ENCODE measurements at regions not wholly inside any gene's neighbourhood (a gene's known extent, or its start where the extent isn't known, plus 50 kb on each side); places are given as distances from the start of the nearest gene placed in this dataset.

- no peak for DNase-seq (ENCODE audit: low read depth)
These were observed 258.3 kb downstream of the GADD45G start for GRCh38 chr9:89863141-89863540.

DNA sequence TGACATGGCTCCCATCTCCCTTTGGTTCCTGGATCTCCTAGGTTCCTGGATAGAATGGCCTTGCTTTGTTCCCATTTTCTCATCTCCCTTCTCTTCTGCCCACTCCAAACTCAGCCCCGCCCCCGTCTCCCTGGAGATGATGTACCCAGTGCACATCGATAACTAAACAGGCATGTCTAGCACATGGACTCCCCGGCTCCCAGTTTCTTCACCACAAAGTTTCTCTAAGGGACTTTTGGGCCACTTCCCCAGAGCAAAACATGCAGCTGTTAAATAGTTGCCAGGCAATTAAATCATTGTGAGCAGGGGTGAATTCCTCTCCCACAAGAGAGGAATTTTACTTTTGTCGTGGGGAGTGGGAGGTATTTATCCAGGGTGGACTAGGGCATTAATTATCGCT is 259.0 kb downstream of the GADD45G start:
- DNase-seq (ENCODE audit: low read depth): no peak

DNA sequence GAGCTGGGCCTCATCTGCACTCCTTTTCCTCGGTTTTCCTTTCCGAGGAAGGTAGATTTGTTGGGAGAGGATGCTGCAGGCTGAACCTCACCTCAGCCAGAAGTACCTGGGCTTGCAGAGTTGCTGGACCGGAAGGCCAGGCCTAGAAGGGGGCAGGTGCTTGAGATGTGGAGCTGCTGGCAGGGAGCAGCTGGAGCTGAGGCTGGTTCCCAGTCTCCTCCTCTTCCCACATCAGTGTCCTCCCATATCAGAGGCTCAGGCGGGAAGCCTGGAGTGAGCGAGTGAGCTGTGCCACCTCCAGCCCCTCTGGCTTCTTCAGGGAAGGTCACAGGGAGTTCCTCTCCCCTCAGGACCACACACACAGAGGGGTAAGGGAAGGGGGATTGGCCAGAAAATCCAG is 259.4 kb downstream of the GADD45G start:
- no peak for DNase-seq (ENCODE audit: low read depth)

- DNase-seq (ENCODE audit: low read depth): no peak
These were observed 259.9 kb downstream of the GADD45G start for GRCh38 chr9:89864731-89865130.

DNA sequence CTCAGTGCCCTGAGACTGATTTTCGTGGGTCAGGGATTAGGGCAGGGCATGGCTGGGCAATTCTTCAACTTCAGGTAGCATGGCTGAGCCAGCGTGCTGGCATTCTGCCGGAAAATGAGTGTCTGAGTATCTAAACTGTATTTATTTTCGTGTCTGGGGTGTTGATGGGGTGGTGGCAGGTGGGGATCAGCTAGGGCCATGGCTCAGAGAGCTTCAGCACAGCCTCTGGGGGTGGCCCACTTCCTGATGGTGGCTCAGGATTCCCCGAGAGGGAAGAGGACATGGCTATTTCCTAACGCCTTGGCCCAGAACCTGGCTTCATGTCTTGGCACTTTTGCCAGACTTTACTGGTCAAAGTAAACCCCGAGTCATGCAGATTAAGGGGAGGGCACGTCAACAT is 260.5 kb downstream of the GADD45G start:
- DNase-seq (ENCODE audit: low read depth): no peak

GRCh38 chr9:89865981-89866380 is 261.2 kb downstream of the GADD45G start:
- DNase-seq (ENCODE audit: low read depth): no peak

GRCh38 chr9:89866701-89867100 is 261.9 kb downstream of the GADD45G start:
- DNase-seq (ENCODE audit: low read depth): no peak

GRCh38 chr9:89868100-89868499 is 263.3 kb downstream of the GADD45G start:
- no peak for DNase-seq (ENCODE audit: low read depth)

DNA sequence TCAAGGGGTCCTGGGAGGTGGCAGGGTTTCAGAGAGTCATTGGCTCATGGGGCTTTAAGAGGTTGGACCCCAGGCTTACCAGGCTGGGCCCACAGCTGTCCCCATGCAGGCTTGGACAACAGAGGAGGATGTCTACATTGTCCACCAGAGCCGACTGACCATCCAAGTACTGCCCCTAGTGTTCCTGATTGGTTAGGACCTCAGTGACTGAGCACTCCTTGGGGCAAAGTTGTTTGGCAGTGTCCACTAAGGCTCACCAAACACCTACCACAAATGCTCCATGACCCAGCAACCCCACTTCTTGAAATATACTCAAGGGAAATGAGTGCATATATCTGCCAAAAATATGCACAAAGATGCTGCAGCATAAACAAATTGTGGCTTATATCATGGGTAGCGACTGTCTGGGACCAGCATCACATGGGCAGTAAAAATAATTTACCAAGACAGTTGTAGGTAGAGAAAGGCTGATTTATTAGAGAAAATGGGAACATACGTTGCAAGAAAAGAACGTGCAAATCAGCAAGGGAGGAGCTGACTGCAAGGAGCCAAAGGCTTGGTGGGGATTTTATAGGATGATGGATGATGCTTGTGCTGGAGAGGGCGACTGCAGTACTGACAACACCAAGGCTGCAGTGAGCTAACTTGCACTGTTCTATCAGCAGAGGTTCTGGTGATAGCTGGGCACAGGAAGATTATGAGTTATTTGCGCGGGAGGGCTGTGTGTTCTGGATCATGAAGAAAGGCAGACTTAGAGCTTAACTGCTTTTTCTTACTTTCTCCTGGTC is 265.2 kb downstream of the GADD45G start:
- DNase-seq (ENCODE audit: low read depth): no peak

GRCh38 chr9:89871871-89872331 is 267.1 kb downstream of the GADD45G start:
- DNase-seq (ENCODE audit: low read depth): no peak

- DNase-seq (ENCODE audit: low read depth): no peak
These were observed 267.7 kb downstream of the GADD45G start for GRCh38 chr9:89872426-89872912.

DNA sequence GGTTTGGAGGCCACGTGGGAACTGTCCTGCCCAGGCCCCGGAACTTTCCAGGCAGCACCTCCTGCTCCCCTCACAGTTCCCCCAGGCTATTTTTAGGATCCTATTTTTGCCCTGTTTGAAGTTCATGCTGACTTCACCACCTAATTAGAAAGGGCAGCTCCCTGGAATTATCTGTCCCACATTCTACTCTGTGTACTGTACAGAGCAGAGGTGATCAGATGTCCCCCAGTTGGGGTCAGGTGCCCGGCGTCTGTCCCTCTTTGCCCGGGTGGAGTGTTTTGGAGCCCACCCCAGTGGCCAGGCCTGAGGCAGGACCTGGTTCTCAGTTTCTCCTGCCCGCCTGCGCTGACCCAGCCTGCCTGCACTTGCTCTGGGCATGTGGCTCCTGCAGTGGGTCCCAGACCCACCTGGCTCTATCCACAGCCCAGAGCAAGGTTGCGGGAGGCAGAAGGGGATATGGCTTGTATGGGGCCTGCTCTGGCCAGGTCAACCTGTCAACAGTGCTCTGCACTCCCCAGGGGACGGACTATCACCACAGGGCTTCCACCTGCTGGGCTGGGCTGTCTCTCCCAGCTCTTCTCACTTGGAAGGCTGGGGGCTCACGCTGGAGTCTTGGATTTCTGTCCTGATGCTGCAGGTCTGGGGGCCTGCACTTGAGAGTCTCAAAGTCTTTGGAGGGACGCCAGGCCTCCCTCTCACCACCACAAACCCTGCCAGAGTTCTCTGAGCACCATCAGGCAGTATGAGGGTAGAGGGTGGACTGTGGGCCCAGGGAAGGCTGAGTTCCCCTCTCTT is 268.3 kb downstream of the GADD45G start:
- no peak for DNase-seq (ENCODE audit: low read depth)

DNA sequence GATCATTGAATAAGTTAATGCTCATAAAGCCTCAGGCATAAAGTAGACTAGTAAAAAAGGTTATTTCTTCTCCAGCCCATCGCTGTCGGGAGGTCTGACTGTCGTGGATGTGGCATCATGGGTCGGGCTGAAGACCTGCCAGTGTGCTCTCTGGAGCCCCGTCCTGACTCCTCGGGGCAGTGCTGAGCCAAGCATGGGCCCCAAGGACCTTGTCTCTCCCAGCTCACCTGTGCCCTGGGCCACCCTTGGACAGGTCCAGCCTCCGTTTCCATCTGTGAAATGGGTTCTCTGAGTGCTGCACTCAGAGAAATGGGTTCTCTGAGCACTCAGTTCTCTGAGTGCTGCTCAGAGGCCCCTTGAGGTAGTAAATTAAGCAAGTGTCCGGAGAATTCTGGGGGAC is 269.0 kb downstream of the GADD45G start:
- no peak for DNase-seq (ENCODE audit: low read depth)

DNA sequence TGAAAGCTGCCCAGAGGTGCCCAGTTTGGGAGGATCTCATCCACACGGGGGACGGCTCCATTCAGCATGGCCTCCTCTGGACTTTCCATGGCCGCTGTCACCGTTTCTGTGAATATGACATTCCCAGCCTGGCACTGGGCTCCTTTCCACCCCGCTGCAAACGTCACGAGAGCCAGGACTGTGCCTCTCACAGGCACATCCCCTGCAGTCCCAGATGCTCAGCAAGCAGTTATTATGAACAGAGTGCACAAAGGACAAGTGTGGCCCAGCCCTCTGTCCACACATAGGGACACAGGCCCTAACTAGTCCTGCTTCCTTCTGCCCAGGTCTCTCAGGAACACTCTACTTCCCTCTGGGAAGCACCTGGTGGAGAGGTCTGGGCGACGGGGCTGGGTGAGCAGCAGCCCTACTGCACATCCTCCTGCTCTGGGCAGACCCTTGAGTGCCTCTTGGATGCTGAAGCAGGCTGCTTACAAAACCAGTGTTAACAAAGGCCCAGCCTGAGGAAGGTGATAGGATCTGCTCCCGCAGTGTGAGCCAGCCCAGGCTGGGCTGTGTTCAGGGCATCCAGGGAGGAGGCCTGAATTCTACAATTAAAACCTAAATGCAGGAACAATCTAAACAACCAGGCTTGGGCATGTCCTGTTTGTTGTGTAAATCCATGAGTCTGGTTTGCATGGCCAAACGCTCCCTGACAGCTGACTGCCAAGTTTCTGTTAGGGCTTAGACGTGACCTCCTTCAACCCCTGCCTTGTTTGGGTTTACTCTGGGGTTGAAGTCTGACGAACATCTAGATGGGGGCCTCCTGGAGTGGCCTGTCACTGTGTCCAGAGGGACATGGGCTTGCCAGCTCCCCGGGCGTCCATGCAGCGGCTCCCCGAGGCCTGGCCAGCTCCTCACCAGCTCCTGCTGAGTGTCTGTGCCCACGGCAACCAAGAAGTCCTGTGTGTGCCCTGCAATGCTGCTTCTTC is 269.8 kb downstream of the GADD45G start:
- DNase-seq (ENCODE audit: low read depth): no peak

DNA sequence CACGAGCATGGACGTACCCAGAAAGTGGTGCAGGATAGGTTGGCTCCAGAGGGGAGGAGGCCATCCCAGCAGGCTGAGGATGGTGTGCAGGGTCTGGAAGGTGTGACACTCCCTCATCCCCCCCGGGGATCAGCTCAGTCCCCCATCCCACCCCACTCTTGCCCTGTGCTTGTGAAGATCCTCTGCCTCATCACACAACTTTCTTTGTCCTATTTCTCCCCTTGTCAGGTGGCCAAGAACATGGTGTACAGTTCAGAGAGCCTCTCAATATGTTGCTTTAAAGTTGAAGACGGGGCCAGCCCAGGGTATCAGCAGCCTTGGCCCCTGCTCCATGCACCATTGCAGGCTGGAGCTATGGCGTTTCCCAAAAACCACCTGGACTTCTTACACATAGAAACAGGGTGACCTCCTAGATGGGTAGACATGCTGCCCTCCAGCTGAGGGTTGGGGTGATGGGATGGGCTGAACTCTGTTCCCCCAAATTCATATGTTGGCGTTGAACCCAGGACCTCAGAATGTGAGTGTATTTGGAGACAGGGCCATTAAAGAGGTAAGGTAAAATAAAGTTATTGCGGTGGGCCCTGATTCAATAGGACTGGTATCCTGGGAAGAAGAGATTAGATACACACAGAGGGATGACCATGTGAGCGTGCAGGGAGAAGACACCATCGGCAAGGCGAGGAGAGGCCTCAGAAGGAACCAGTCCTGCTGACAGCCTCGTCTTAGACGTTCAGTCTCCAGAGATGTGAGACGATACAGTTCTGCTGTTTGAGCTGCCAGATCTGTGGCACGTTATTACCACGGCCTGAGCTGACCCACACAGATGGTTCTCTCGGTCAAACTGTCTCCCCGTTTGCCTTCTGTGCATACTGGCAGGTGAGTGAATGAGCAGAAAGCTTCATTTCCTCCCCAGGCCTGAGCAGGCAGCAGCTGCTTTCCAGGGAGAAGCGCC is 272.5 kb downstream of the GADD45G start:
- DNase-seq (ENCODE audit: low read depth): no peak

- DNase-seq (ENCODE audit: low read depth): no peak
These were observed 273.2 kb downstream of the GADD45G start for GRCh38 chr9:89878003-89878411.

GRCh38 chr9:89878687-89879086 is 273.9 kb downstream of the GADD45G start:
- DNase-seq (ENCODE audit: low read depth): no peak

DNA sequence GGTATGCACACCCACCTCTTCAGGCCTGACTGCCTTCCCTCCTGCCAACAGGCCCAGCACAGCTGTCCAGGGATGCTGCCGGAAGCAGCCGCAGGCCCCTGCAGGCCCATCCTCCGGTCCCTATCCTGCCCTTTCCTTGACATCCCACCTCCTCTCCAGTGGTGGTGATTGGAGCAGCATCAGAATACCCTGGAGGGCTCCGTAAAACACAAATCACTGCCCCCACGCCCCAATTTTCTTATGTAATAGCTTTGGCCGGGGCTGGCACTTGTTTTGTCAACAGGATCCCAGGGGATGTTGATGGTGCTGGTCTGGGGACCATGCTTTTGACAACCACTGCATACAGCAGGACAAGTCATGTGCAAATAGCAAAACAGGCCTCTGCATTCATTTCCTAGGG is 274.5 kb downstream of the GADD45G start:
- DNase-seq (ENCODE audit: low read depth): no peak

GRCh38 chr9:89879701-89880100 is 274.9 kb downstream of the GADD45G start:
- DNase-seq (ENCODE audit: low read depth): no peak

GRCh38 chr9:89880161-89880560 is 275.3 kb downstream of the GADD45G start:
- DNase-seq (ENCODE audit: low read depth): no peak

- no peak for DNase-seq (ENCODE audit: low read depth)
These were observed 275.9 kb downstream of the GADD45G start for GRCh38 chr9:89880721-89881120.

All from activated T-helper 1 cell treated with Interleukin-2 at 50 U/mL for 16 hours (primary cell).